Duodenal mucosa (tissue), 2 donors: ENCODE measurements at regions not wholly inside any gene's neighbourhood (a gene's known extent, or its start where the extent isn't known, plus 50 kb on each side); places are given as distances from the start of the nearest gene placed in this dataset.

Source experiments
- H3K27ac ChIP-seq: one replicate; pipeline ENCODE4 v1.7.0; 2013; ENCODE audit warnings: low read depth, low read length
- H3K27me3 ChIP-seq, 2 donors: one replicate each; pipeline ENCODE4 v1.7.0; 2013; ENCODE audit warnings: low read length in 2 of 2, control low read depth in 1 of 2; ENCODE audit not compliant: insufficient read depth in 2 of 2, control insufficient read depth in 1 of 2
- H3K36me3 ChIP-seq, 2 donors: one replicate each; pipeline ENCODE4 v1.7.0; 2013; ENCODE audit warnings: low read length in 2 of 2, control low read depth in 1 of 2; ENCODE audit not compliant: insufficient read depth in 2 of 2, control insufficient read depth in 1 of 2
- H3K4me1 ChIP-seq, 2 donors: one replicate each; pipeline ENCODE4 v1.7.0; 2013; ENCODE audit warnings: low read length in 2 of 2, control low read depth in 1 of 2; ENCODE audit not compliant: insufficient read depth in 2 of 2, control insufficient read depth in 1 of 2
- H3K4me3 ChIP-seq, 2 donors: one replicate each; pipeline ENCODE4 v1.7.0; 2013; ENCODE audit warnings: low read length in 2 of 2, low read depth in 1 of 2
- H3K9ac ChIP-seq, 2 donors: one replicate each; pipeline ENCODE4 v1.7.0; 2013; ENCODE audit warnings: low read length in 2 of 2, low read depth in 1 of 2
- H3K9me3 ChIP-seq, 2 donors: one replicate each; pipeline ENCODE4 v1.7.0; 2013; ENCODE audit warnings: low read length in 2 of 2, control low read depth in 1 of 2; ENCODE audit not compliant: control insufficient read depth in 1 of 2

DNA sequence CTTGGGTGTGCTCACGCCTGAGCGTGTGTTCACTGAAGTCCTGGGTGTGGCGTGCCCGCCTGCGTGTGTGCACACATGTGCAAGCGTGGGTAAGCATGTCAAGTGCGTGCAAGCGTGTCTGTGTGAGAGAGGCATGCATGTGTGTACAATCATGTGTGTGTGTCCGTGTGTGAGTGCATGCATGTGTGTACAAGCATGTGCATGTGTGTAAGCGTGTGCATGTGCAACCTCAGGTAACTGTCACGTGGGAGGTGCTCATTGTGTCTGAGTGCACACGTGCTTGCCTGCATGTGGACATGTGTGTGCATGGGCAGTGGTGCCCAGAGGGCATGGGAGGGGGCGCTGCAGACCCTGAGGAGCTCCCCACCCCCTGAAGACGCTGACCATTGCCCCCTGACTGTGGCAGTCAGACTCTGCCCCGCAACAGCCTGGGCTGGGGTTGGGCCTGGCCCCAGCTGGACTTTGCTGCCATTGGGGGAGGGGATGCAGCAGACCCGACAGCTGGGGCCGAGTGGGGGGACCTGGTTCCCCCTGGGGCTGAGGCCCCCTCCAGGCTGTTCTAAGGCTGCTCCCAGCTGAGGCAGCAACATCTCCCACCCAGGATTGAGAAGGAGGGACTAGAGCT lies 88.1 kb downstream of the UNCX start:
- no peak overlapping the region for H3K9ac ChIP-seq
- H3K27me3 ChIP-seq = peaks cover 3% of the 10 kb centered on the region in 2 donors
- H3K4me1 ChIP-seq = no peaks in the 10 kb centered on the region
- H3K4me3 ChIP-seq = no peak overlapping the region
- no peaks in the 10 kb centered on the region for H3K9me3 ChIP-seq
- H3K27ac ChIP-seq = no peak overlapping the region
- no peaks in the 10 kb centered on the region for H3K36me3 ChIP-seq

GRCh38 chr7:1321411-1322239 lies 89.0 kb downstream of the UNCX start:
- Histone ChIP-seq H3K27me3 (peaks cover 3% of the 10 kb centered on the region in 2 donors), H3K27ac (no peak overlapping the region), H3K4me1 (no peaks in the 10 kb centered on the region), H3K9me3 (no peaks in the 10 kb centered on the region), H3K9ac (no peak overlapping the region), H3K4me3 (no peak overlapping the region), H3K36me3 (no peaks in the 10 kb centered on the region)

DNA sequence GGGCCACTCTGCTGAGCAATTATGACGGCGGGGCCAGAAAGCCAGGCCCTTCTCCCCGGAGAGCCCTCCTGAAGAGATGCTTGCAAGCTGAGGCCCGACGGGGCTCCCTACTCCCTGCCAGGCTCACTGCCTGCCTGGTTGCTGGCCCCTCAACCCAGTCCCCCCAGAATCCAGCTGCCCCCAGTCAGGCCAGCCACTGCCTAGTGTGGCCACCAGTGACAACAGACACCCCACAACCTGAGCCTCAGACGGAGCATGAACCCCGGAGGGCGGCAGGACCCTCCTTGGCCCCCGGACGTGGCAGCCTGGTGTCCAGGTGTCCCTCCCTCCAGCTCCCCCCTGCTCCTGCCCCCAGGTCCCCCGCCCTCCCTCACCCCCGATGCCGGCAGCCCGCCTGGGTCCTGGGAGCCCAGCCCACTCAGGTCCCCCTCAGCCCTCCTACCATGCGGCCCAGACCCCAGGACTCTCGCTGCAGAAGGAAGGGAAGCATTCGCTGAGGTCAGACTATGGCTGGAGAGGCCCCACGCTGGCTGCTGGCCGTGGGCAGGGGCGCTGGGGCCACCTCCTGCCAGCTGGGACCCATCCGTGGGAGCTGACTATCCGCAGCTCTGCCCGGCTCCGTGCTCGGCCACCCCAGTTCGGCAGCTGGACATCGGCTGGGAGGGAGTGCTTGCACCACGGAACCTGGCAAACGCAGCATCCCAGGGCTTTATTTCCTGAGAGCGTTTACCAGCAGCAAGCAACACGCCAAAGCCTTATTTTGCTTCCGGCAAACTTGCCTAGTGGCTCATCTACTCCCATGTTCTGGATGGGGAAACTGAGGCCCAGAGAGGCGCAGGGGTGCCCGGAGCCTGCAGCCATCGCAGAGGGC lies 89.8 kb downstream of the UNCX start:
- Histone ChIP-seq H3K4me1 (no peaks in the 10 kb centered on the region), H3K9me3 (no peaks in the 10 kb centered on the region), H3K9ac (no peak overlapping the region), H3K27ac (no peak overlapping the region), H3K27me3 (peaks cover 3% of the 10 kb centered on the region in 2 donors), H3K36me3 (no peaks in the 10 kb centered on the region), H3K4me3 (no peak overlapping the region)

DNA sequence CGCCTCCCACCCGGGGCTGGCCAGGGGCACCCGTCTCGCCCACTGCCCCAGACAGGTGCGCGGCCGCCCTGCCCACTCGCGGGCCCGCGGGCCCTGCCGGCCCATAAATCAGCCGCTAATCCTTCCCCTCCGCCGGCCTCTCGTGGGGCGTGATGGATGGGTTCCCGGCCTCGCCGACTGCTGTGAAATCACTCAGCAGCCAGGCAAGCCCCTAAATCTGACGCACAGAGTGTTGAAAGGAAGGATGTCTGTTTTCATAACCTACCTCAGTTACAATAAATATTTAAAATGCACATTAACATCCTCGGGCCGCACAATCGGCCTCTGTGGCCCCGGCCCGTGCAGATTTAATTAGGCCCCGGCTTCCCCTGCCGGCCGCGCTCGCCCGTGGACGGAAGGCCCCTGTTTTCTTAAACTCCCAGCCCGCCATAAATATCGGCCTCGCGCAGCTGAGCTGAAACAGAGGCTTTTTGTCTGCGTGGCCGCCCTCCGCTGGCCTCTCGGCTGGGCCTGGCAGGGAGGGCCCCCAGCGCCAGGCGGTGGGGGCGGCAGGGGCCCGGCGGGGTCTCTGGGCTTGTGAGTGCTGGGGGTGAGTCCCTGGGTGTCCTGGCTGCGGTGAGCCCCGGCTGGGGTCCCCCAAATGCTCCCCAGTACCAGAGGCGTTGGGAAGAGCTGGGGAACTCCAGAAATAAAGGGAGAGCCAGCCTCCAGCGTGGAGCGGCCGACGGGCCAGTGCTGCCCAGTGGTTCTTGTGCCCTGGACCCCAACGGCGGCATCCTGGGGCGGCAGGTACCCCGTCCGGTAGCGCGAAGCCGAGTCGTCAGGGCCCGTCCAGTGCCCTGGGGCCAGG lies 90.7 kb downstream of the UNCX start:
- Histone ChIP-seq H3K27me3 (peaks cover 3% of the 10 kb centered on the region in 2 donors), H3K27ac (no peak overlapping the region), H3K4me1 (no peaks in the 10 kb centered on the region), H3K9ac (no peak overlapping the region), H3K4me3 (no peak overlapping the region), H3K36me3 (no peaks in the 10 kb centered on the region), H3K9me3 (no peaks in the 10 kb centered on the region)

GRCh38 chr7:1324028-1324900 lies 91.6 kb downstream of the UNCX start:
- H3K4me1 ChIP-seq = no peaks in the 10 kb centered on the region
- H3K9me3 ChIP-seq = no peaks in the 10 kb centered on the region
- H3K36me3 ChIP-seq = no peaks in the 10 kb centered on the region
- H3K27me3 ChIP-seq = peaks cover 3% of the 10 kb centered on the region in 2 donors
- no peak overlapping the region for H3K9ac ChIP-seq
- no peak overlapping the region for H3K4me3 ChIP-seq
- H3K27ac ChIP-seq = no peak overlapping the region

DNA sequence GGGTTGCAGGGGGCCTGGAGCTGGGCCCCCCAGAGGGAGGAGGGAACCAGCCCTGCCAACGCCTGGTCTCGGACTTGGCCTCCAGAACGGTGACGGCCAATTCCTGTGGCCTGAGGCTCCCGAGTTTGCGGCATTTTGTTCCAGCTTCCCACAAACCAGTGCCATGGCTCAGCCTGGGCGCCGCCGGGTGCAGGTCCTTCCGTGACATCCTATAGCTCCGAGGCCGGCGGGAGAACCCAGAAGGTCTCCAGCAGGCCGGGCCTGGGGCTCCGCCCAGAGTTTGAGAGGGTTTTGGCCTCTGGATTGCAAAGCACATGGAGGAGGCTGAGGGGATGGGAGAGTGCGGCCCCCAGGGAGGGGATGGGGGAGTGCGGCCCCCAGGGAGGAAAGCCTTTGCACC lies 92.6 kb downstream of the UNCX start:
- no peak overlapping the region for H3K4me3 ChIP-seq
- H3K27ac ChIP-seq = no peak overlapping the region
- H3K27me3 ChIP-seq = peaks cover 3 to 6% of the 10 kb centered on the region in 2 donors
- no peaks in the 10 kb centered on the region for H3K4me1 ChIP-seq
- H3K9me3 ChIP-seq = no peaks in the 10 kb centered on the region
- no peaks in the 10 kb centered on the region for H3K36me3 ChIP-seq
- no peak overlapping the region for H3K9ac ChIP-seq

GRCh38 chr7:1325646-1326510 lies 93.2 kb downstream of the UNCX start:
- Histone ChIP-seq H3K27ac (no peak overlapping the region), H3K4me1 (no peaks in the 10 kb centered on the region), H3K36me3 (no peaks in the 10 kb centered on the region), H3K4me3 (no peak overlapping the region), H3K27me3 (peaks cover 3 to 7% of the 10 kb centered on the region in 2 donors), H3K9ac (no peak overlapping the region), H3K9me3 (no peaks in the 10 kb centered on the region)

DNA sequence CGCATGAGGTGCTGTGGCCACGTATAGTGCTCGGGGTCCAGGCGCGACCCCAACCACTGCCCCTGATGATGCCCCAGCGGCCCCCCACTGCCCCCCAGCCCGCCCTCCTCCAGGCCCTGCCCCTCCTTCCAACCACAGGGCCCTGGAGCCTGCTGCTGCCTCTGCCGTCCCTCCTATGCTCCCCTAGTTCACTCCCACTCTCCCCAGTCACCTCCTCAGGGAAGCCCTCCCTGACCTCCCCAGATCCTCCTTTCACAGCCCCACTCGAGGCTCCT lies 93.8 kb downstream of the UNCX start:
- Histone ChIP-seq H3K27me3 (peaks cover 3 to 7% of the 10 kb centered on the region in 2 donors), H3K9me3 (no peaks in the 10 kb centered on the region), H3K27ac (no peak overlapping the region), H3K4me3 (no peak overlapping the region), H3K36me3 (no peaks in the 10 kb centered on the region), H3K9ac (no peak overlapping the region), H3K4me1 (no peaks in the 10 kb centered on the region)
